Esophagus (tissue), 2 donors: ENCODE measurements at regions not wholly inside any gene's neighbourhood (a gene's known extent, or its start where the extent isn't known, plus 50 kb on each side); places are given as distances from the start of the nearest gene placed in this dataset.

ENCODE experiments used
- H3K27ac ChIP-seq, 2 donors: one replicate each; pipeline ENCODE4 v1.5.1; 2013; ENCODE audit warnings: low read depth in 2 of 2, mild to moderate bottlenecking in 2 of 2, inconsistent platforms in 1 of 2, low read length in 1 of 2, moderate library complexity in 1 of 2
- H3K27me3 ChIP-seq, 2 donors: one replicate each; pipeline ENCODE4 v1.6.1; 2013; ENCODE audit warnings: low read length in 2 of 2, control low read depth in 1 of 2, mild to moderate bottlenecking in 1 of 2; ENCODE audit not compliant: insufficient read depth in 2 of 2, control insufficient read depth in 1 of 2
- H3K36me3 ChIP-seq, 2 donors: one replicate each; pipeline ENCODE4 v1.6.1; 2013; ENCODE audit warnings: low read length in 1 of 2; ENCODE audit not compliant: control insufficient read depth in 2 of 2, insufficient read depth in 2 of 2
- H3K4me1 ChIP-seq, 2 donors: one replicate each; pipeline ENCODE4 v1.6.1; 2013; ENCODE audit warnings: low read length in 1 of 2; ENCODE audit not compliant: control insufficient read depth in 2 of 2, insufficient read depth in 2 of 2
- H3K4me3 ChIP-seq, 2 donors: one replicate each; pipeline ENCODE4 v1.5.1; 2013; ENCODE audit warnings: low read length in 2 of 2, mild to moderate bottlenecking in 2 of 2, low read depth in 1 of 2, moderate library complexity in 1 of 2
- H3K9me3 ChIP-seq, 2 donors: one replicate each; pipeline ENCODE4 v1.6.1; 2013; ENCODE audit warnings: mild to moderate bottlenecking in 2 of 2, low read depth in 1 of 2, low read length in 1 of 2, moderate library complexity in 1 of 2; ENCODE audit not compliant: control insufficient read depth in 2 of 2, insufficient read depth in 1 of 2
- WGBS, 2 donors: extraction: QIAGEN DNeasy Blood & Tissue Kit; methylation state at CpG; one replicate each; pipeline ENCODE4 v1.1.7; 2013; 5-methylcytosine and 5-hydroxymethylcytosine counted together
- donor health status: healthy with polysubstance abuse.
- donor health status: Bipolar disorder and iron deficiency.

DNA sequence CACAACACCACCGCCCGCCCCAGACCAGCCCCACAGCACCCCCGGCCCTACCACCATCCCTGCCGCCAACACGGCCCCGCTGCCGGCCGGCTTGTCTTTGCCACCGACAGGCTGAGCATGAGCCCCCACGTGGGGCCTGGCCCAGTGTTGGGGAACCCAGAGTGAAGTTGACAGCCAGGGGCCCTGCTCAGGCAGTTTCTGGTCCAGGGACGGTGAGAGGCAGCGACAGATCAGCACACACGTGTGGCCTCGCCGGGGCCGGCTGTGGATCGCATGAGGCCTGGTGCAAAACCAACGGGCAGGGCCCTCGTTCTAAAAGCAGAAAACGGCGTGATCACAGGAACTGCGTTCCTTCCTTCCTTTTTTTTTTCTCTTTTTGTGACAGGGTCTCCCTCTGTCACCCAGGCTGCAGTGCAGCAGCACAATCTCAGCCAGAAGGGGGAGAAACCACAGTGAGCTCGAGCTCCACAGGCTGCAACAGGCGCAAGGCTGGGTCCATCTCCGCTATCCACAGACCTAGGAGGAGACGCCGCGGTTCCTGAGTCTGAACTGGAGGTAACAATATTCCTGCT lies 50.5 kb upstream of the FBRSL1 start:
- H3K4me3 ChIP-seq: no peak overlapping the region
- WGBS, 2 donors: 83 to 89% methylated on average over 28 of the region's 28 CpGs
- H3K36me3 ChIP-seq: no peaks in the 10 kb centered on the region
- H3K27ac ChIP-seq: no peak overlapping the region
- H3K27me3 ChIP-seq: no peaks in the 10 kb centered on the region
- no peaks in the 10 kb centered on the region for H3K4me1 ChIP-seq
- H3K9me3 ChIP-seq: peaks cover 0 to 2% of the 10 kb centered on the region in 2 donors

DNA sequence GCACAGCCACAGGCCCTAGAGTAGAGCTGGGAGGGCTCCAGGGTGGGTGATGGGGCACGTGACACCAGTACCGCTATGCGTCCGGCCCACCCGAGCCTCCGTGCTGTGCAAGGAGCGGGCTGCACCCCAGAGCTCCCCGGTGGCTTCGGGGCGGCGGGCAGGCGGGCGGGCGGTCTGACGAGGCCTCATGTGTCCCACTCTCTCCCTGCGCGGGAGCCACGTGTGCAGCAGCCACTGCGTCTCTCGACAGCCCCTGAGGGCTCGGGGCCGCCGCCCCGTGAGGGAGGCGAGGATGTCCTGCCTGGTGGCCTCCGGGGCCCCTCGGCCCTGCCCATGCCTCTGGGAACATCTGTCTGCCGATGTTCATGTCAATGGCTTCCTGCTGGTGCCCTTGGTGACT lies 51.2 kb upstream of the FBRSL1 start:
- peaks cover 0 to 4% of the 10 kb centered on the region in 2 donors for H3K4me1 ChIP-seq
- H3K27ac ChIP-seq: no peak overlapping the region
- 91 to 93% methylated on average over 28 of the region's 28 CpGs for WGBS, 2 donors
- no peaks in the 10 kb centered on the region for H3K27me3 ChIP-seq
- H3K9me3 ChIP-seq: peaks cover 0 to 2% of the 10 kb centered on the region in 2 donors
- H3K4me3 ChIP-seq: no peak overlapping the region
- H3K36me3 ChIP-seq: no peaks in the 10 kb centered on the region

GRCh38 chr12:132437943-132438700 lies 51.8 kb upstream of the FBRSL1 start:
- Histone ChIP-seq H3K27ac (no peak overlapping the region), H3K4me1 (peaks cover 0 to 9% of the 10 kb centered on the region in 2 donors), H3K27me3 (no peaks in the 10 kb centered on the region), H3K36me3 (no peaks in the 10 kb centered on the region), H3K9me3 (peaks cover 0 to 2% of the 10 kb centered on the region in 2 donors), H3K4me3 (no peak overlapping the region)
- WGBS, 2 donors: 60 to 68% methylated on average over 30 of the region's 30 CpGs

- Histone ChIP-seq H3K27me3 (no peaks in the 10 kb centered on the region), H3K27ac (no peak overlapping the region)
- 19 to 24% methylated on average over 15 of the region's 15 CpGs for WGBS, 2 donors
Observed at GRCh38 chr12:132437252-132437932, 52.6 kb upstream of the FBRSL1 start.

GRCh38 chr12:132436791-132437251 lies 53.1 kb upstream of the FBRSL1 start:
- Histone ChIP-seq H3K4me3 (no peak overlapping the region), H3K4me1 (peaks cover 0 to 9% of the 10 kb centered on the region in 2 donors), H3K9me3 (peaks cover 0 to 2% of the 10 kb centered on the region in 2 donors), H3K27me3 (no peaks in the 10 kb centered on the region), H3K36me3 (no peaks in the 10 kb centered on the region), H3K27ac (no peak overlapping the region)
- WGBS, 2 donors: 43 to 63% methylated on average over 13 to 17 of the region's 17 CpGs

More at GRCh38 chr12:132437252-132437932, 52.6 kb upstream of the FBRSL1 start:
- H3K9me3 ChIP-seq: peaks cover 0 to 2% of the 10 kb centered on the region in 2 donors
- no peaks in the 10 kb centered on the region for H3K36me3 ChIP-seq
- H3K4me3 ChIP-seq: no peak overlapping the region
- peaks cover 0 to 9% of the 10 kb centered on the region in 2 donors for H3K4me1 ChIP-seq

DNA sequence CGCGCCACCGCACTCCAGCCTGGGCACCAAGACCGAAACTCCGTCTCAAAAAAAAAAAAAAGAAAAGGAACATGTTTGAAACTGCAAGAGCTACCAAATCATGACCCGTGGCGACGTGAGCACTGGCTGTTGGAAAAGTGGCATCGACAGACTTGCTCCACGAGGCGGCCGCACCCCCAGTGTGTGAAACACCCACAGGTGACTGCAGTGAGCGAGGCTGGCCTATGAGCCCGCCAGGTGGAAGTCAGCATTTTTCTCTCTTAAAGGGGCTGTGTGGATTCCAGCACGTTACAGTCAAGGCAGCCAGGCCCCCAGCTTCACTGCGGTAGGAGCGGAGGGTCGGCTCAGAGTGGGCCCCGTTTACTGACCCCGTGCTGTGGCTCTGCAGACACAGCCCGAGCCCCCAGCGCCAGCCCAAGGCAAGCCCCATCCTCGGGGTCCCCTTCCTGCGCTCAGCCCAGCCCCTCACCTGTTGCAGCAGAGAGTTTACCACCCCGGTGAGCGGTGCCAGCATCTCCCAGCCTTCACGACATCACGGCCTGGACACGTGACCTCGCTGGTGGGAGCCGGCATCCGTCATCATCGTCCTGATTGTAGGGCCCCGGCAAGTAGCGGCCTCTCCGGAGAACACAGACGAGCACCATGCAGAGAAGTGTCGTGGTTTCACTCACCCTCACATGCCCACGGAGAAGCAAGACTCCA lies 54.3 kb upstream of the FBRSL1 start:
- Histone ChIP-seq H3K36me3 (no peaks in the 10 kb centered on the region), H3K27me3 (no peaks in the 10 kb centered on the region), H3K4me3 (no peak overlapping the region), H3K27ac (no peak overlapping the region), H3K4me1 (peaks cover 0 to 14% of the 10 kb centered on the region in 2 donors), H3K9me3 (peaks cover 0 to 2% of the 10 kb centered on the region in 2 donors)
- WGBS, 2 donors: 92% methylated on average over 31 to 39 of the region's 39 CpGs

DNA sequence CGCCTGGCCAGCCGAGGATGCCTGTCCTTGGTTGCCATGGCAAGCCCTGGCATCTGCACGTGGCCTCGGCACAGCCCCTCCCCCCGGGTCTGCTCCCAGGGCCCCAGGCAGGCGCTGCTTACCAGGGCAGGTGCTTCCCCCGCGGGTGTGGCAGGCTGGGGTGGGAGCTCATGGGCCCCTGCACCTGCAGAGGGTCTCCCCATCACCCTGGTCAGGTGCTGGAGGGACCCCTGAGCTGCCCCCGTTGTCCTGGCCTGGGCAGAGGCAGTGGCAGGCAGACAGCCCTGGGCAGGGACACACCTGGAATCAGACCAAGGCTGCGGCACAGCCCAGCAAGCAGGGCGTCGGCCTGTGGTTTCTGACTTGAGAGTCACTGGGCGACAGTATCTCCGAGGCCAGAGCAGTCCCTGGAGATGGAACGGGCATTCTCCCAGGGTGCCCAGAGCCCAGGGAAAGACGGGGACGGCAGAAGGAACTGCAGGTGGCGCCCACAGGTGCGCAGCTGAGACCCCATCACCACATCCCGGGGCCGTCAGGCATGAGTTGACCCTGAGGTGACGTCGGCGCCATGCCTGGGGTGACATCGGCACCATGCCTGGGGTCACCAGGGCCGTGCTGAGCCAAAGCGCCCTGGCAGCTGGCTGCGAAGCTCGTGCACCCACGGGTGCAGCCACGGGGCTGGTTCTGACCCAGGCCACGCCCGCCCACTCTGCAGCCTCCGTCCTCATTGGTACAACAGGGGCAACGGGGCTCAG lies 56.1 kb upstream of the FBRSL1 start:
- H3K4me1 ChIP-seq: peaks cover 5 to 29% of the 10 kb centered on the region in 2 donors
- no peak overlapping the region for H3K4me3 ChIP-seq
- H3K27ac ChIP-seq: no peak overlapping the region
- no peaks in the 10 kb centered on the region for H3K27me3 ChIP-seq
- H3K36me3 ChIP-seq: no peaks in the 10 kb centered on the region
- peaks cover 0 to 3% of the 10 kb centered on the region in 2 donors for H3K9me3 ChIP-seq
- 59 to 61% methylated on average over 32 to 35 of the region's 35 CpGs for WGBS, 2 donors

DNA sequence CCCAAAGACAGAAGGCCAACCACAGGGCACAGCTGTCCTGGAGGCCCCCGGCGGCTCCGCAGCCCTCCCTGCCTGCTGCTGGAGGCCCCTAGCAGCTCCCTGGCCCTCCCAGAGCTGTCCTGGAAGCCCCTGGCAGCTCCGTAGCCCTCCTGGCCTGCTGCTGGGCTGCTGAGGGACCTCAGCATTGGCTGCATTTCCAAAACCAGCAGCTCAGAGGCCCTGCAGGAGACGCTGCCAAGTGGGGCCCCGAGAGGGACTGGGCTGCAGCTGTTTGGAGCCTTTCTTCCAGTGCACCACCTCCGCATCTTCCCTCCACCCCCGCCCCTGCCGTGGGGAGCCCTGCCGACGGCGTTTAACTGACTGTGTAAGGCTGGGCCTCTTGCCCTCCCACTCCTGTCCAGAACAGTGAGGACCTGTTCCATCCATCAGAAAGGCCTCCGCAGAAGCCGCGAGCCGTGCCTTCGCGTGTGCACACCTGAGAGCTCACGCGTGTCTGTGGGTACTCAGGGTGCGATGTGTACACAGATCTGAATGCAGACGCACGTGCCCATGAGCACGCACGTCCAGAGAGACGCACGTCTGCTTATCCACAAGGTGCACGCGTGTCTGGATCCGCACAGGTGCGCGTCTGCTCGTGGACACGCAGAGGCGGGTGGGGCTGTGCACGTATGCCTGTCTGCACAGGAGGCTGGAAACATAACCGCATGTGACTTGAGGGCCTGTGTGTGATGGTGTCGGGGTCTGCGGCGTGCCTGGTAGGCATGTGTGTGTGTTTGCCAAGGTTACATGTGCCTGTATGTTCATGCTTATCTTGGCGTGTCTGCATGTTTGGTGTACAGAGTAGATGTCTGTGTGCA lies 57.0 kb upstream of the FBRSL1 start:
- peaks cover 5 to 31% of the 10 kb centered on the region in 2 donors for H3K4me1 ChIP-seq
- H3K27me3 ChIP-seq: no peaks in the 10 kb centered on the region
- WGBS, 2 donors: 47 to 58% methylated on average over 41 of the region's 41 CpGs
- H3K9me3 ChIP-seq: peaks cover 0 to 3% of the 10 kb centered on the region in 2 donors
- H3K36me3 ChIP-seq: no peaks in the 10 kb centered on the region
- H3K4me3 ChIP-seq: no peak overlapping the region
- H3K27ac ChIP-seq: no peak overlapping the region
